Panc1 (cell line): ENCODE measurements at regions not wholly inside any gene's neighbourhood (a gene's known extent, or its start where the extent isn't known, plus 50 kb on each side); places are given as distances from the start of the nearest gene placed in this dataset.

Experiments used
- ATAC-seq: fragments of 200-7000 bp; cut with Tn5 transposase; 2 replicates; pipeline ENCODE4 v1.9.1; 2020; ENCODE audit warnings: mild to moderate bottlenecking, moderate library complexity
- BruUV-seq: library from RNA; stranded (reverse); fragments of 400-500 nt; replicated peaks from 2 replicates; lab custom pipeline; 2021; lab: Mats Ljungman, UMichigan
- CTCF ChIA-PET: fragments of 300-600 bp; sonication (Branson Sonifier 250); formaldehyde crosslinking; loops from one replicate; lab custom pipeline; 2022; ENCODE audit warnings: antibody characterized with exemption; lab: Charles Lee
- POLR2A ChIA-PET: fragments of 300-600 bp; sonication (Branson Sonifier 250); formaldehyde crosslinking; loops from one replicate; lab custom pipeline; 2022; ENCODE audit warnings: antibody characterized with exemption; lab: Charles Lee
- DNase-seq: peaks from one replicate; pipeline ENCODE4 v3.0.0-alpha.2; 2010; ENCODE audit warnings: low read depth, low spot score
- H3K27ac ChIP-seq: 2 replicates; pipeline ENCODE4 v1.5.1; 2011; ENCODE audit warnings: mild to moderate bottlenecking, low read length, inconsistent platforms
- H3K27me3 ChIP-seq: fragments of 200-500 bp; sonication (Bioruptor generic); 2 replicates; pipeline ENCODE4 v1.6.0; 2014; ENCODE audit warnings: low read length, inconsistent platforms; ENCODE audit not compliant: control insufficient read depth, insufficient read depth
- H3K36me3 ChIP-seq: fragments of 200-500 bp; sonication (Bioruptor generic); 2 replicates; pipeline ENCODE4 v1.5.1; 2014; ENCODE audit warnings: inconsistent platforms, mild to moderate bottlenecking, low read length, moderate library complexity; ENCODE audit not compliant: control insufficient read depth, insufficient read depth
- H3K4me1 ChIP-seq: 2 replicates; pipeline ENCODE4 v1.5.1; 2011; ENCODE audit warnings: inconsistent platforms, mild to moderate bottlenecking, low read length, moderate library complexity; ENCODE audit not compliant: control insufficient read depth, insufficient read depth
- H3K4me3 ChIP-seq, 2 experiments: 2 replicates each; pipeline ENCODE4 v1.5.1; 2011 to 2012; ENCODE audit warnings: low read depth in 2 of 2, low read length in 2 of 2, mild to moderate bottlenecking in 2 of 2, inconsistent platforms in 1 of 2, moderate library complexity in 1 of 2
- H3K9me3 ChIP-seq: fragments of 200-500 bp; sonication (Bioruptor generic); 2 replicates; pipeline ENCODE4 v1.5.1; 2014; ENCODE audit warnings: low read depth, mild to moderate bottlenecking, inconsistent platforms, low read length, moderate library complexity; ENCODE audit not compliant: control insufficient read depth, insufficient read depth
- POLR2AphosphoS5 ChIP-seq: IDR thresholded peaks from 2 replicates; pipeline ENCODE4 v1.6.1; 2012; ENCODE audit warnings: mild to moderate bottlenecking, low read depth, low read length, moderate library complexity
- SIN3A ChIP-seq: IDR thresholded peaks from 2 replicates; pipeline ENCODE4 v1.6.1; 2012; ENCODE audit warnings: low read depth, mild to moderate bottlenecking, low read length, moderate library complexity, borderline replicate concordance; ENCODE audit not compliant: insufficient read depth
- TCF7L2 ChIP-seq: IDR thresholded peaks from 2 replicates; pipeline ENCODE4 v1.6.1; 2011; ENCODE audit warnings: mild to moderate bottlenecking, low read depth, low read length, inconsistent platforms
- in situ Hi-C: cut with HindIII; loops from 2 replicates; pipeline ENCODE4 v1.10.0; 2016; ENCODE audit warnings: low sequenced_read_pairs, low pct_unique_long_range_greater_than_20kb
- intact Hi-C: fragments of 100-400 bp; cut with micrococcal nuclease; formaldehyde crosslinking; loops from one replicate; pipeline ENCODE4 v1.10.0; 2022; ENCODE audit not compliant: unreplicated experiment
- TF ChIP-seq, protein P1 (sequence below): fragments of 450-650 bp; IDR thresholded peaks from 2 replicates; pipeline ENCODE4 v1.5.1; 2017; ENCODE audit warnings: mild to moderate bottlenecking
- TF ChIP-seq, protein P2 (sequence below), 2 experiments: IDR thresholded peaks; 2 replicates each; pipeline ENCODE4 v1.6.1; 2011 to 2012; ENCODE audit warnings: low read depth in 2 of 2, control low read depth in 1 of 2, low read length in 1 of 2, mild to moderate bottlenecking in 1 of 2, moderate library complexity in 1 of 2; ENCODE audit not compliant: insufficient read depth in 1 of 2

DNA sequence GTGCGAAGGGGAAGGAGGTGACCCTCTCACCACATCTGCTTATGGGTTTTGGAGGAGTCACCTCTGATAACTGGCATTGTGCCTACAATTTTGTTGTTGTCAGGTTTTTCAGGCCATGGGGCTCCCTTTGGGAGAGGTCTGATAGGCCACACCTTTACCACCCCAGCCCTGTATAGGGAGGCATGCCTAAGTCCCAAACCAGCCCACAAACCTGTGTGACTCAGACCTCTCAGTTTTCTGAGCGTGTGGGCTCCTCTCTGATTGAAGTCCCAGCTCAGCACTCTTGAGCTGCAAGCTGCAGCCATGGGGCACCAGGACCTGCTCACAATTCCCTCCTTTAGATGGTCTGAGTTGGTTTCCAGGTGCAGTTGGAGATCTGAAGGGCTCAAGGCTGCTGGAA lies 1429.3 kb upstream of the TMEM132C start:
- POLR2A ChIA-PET: no interaction called here
- intact Hi-C loops: no loop called here
- Histone ChIP-seq H3K27me3 (no peaks in the 10 kb centered on the region), H3K36me3 (no peaks in the 10 kb centered on the region), H3K9me3 (no peaks in the 10 kb centered on the region), H3K4me1 (no peaks in the 10 kb centered on the region), H3K27ac (no peak overlapping the region), H3K4me3 (no peak overlapping the region)
- no TSS peak for BruUV-seq
- TF ChIP-seq SIN3A (no peak), TCF7L2 (no peak), POLR2AphosphoS5 (no peak)
- TF ChIP-seq, protein P1, sequence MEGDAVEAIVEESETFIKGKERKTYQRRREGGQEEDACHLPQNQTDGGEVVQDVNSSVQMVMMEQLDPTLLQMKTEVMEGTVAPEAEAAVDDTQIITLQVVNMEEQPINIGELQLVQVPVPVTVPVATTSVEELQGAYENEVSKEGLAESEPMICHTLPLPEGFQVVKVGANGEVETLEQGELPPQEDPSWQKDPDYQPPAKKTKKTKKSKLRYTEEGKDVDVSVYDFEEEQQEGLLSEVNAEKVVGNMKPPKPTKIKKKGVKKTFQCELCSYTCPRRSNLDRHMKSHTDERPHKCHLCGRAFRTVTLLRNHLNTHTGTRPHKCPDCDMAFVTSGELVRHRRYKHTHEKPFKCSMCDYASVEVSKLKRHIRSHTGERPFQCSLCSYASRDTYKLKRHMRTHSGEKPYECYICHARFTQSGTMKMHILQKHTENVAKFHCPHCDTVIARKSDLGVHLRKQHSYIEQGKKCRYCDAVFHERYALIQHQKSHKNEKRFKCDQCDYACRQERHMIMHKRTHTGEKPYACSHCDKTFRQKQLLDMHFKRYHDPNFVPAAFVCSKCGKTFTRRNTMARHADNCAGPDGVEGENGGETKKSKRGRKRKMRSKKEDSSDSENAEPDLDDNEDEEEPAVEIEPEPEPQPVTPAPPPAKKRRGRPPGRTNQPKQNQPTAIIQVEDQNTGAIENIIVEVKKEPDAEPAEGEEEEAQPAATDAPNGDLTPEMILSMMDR: no peak
- TF ChIP-seq, protein P2, sequence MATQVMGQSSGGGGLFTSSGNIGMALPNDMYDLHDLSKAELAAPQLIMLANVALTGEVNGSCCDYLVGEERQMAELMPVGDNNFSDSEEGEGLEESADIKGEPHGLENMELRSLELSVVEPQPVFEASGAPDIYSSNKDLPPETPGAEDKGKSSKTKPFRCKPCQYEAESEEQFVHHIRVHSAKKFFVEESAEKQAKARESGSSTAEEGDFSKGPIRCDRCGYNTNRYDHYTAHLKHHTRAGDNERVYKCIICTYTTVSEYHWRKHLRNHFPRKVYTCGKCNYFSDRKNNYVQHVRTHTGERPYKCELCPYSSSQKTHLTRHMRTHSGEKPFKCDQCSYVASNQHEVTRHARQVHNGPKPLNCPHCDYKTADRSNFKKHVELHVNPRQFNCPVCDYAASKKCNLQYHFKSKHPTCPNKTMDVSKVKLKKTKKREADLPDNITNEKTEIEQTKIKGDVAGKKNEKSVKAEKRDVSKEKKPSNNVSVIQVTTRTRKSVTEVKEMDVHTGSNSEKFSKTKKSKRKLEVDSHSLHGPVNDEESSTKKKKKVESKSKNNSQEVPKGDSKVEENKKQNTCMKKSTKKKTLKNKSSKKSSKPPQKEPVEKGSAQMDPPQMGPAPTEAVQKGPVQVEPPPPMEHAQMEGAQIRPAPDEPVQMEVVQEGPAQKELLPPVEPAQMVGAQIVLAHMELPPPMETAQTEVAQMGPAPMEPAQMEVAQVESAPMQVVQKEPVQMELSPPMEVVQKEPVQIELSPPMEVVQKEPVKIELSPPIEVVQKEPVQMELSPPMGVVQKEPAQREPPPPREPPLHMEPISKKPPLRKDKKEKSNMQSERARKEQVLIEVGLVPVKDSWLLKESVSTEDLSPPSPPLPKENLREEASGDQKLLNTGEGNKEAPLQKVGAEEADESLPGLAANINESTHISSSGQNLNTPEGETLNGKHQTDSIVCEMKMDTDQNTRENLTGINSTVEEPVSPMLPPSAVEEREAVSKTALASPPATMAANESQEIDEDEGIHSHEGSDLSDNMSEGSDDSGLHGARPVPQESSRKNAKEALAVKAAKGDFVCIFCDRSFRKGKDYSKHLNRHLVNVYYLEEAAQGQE (IDR thresholded peaks at IDR 0.05; ENCODE audit: insufficient read depth in 1 of 2, low read depth in 2 of 2, low read length in 1 of 2): no peak
- no peak for DNase-seq
- CTCF ChIA-PET: no interaction called here
- no peak for ATAC-seq
- in situ Hi-C loops: no loop called here

DNA sequence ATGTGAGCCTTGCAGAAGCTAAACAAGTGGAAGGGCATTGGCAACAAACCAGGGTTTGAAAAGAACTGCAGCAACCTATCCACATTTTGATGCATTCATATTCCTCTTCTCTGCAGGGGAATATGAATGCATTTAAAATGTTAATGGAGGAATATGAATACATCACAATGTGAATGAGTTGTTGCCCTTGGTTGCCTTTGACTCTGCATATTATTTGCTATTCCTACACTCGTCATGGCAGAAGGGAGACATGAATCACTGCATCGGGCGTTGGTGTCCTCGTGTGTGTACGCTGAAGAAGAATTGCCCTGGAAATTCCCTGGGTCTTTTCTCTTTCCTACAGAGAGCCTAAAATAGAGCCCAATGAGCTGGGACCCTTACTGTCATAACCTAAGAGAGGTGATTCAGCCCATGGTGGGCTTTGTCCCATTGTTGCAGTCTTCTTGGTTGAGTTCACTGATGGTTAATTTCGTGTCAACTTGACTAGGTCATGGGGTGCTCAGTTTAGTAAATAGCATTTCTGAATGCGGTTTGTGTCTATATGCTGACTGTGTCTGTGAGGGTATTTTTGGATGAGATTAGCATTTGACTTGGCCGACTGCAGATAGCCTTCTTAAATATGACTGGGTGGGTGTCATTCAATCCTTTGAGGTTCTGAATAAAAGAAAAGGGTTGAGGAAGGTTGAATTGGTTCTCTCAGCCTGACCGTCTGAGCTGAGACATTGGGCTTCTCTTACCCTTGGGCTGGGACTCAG lies 1422.9 kb upstream of the TMEM132C start:
- in situ Hi-C loops (no loop called here), intact Hi-C loops (no loop called here)
- TF ChIP-seq TCF7L2 (no peak), SIN3A (no peak), POLR2AphosphoS5 (no peak)
- TF ChIP-seq, protein P2 (IDR thresholded peaks at IDR 0.05; ENCODE audit: insufficient read depth in 1 of 2, low read depth in 2 of 2, low read length in 1 of 2): no peak
- TF ChIP-seq, protein P1: no peak
- Histone ChIP-seq H3K9me3 (no peaks in the 10 kb centered on the region), H3K36me3 (no peaks in the 10 kb centered on the region), H3K27me3 (no peaks in the 10 kb centered on the region), H3K27ac (no peak overlapping the region), H3K4me3 (no peak overlapping the region), H3K4me1 (no peaks in the 10 kb centered on the region)
- BruUV-seq: no TSS peak
- ATAC-seq (no peak), DNase-seq (no peak)
- ChIA-PET CTCF (no interaction called here), POLR2A (no interaction called here)
